HEK293 (cell line): ENCODE measurements at regions not wholly inside any gene's neighbourhood (a gene's known extent, or its start where the extent isn't known, plus 50 kb on each side); places are given as distances from the start of the nearest gene placed in this dataset.

Experiments used
- CTCF ChIA-PET: fragments of 350-600 bp; formaldehyde crosslinking; extraction: SDS; loops from one replicate; lab custom pipeline; 2021; ENCODE audit warnings: antibody characterized with exemption; lab: Yijun Ruan, JAX
- POLR2A ChIA-PET: fragments of 300-600 bp; formaldehyde crosslinking; extraction: SDS; loops from one replicate; lab custom pipeline; 2020; ENCODE audit warnings: antibody characterized with exemption, inconsistent platforms; lab: Yijun Ruan, JAX
- H3K27ac ChIP-seq: fragments of 200-500 bp; sonication (Bioruptor generic); 2 replicates; pipeline ENCODE4 v1.5.1; 2014; ENCODE audit warnings: low read depth, low read length, control low read depth, inconsistent platforms; ENCODE audit errors: extremely low read depth
- H3K36me3 ChIP-seq, 2 experiments: fragments of 200-500 bp in 1 of 2; sonication (Bioruptor generic) in 1 of 2; 1 replicate in 1 of 2; 2 replicates in 1 of 2; pipeline ENCODE4 v1.5.1; 2014 to 2017; ENCODE audit warnings: inconsistent platforms in 2 of 2, low read length in 2 of 2; ENCODE audit not compliant: control insufficient read depth in 2 of 2, insufficient read depth in 1 of 2
- H3K4me1 ChIP-seq: fragments of 200-500 bp; sonication (Bioruptor generic); 2 replicates; pipeline ENCODE4 v1.5.1; 2014; ENCODE audit warnings: mild to moderate bottlenecking, low read length, inconsistent platforms; ENCODE audit not compliant: control insufficient read depth, insufficient read depth
- H3K4me3 ChIP-seq: 2 replicates; pipeline ENCODE4 v1.5.1; 2011; ENCODE audit warnings: low read depth, mild to moderate bottlenecking, control low read depth, low read length, moderate library complexity
- H3K9me3 ChIP-seq: fragments of 200-500 bp; sonication (Bioruptor generic); 2 replicates; pipeline ENCODE4 v1.5.1; 2014; ENCODE audit warnings: low read depth, low read length, inconsistent platforms; ENCODE audit not compliant: control insufficient read depth, insufficient read depth
- GFI1B ChIP-seq: fragments of 450-650 bp; formaldehyde crosslinking; IDR thresholded peaks from 2 replicates; pipeline ENCODE4 v1.5.1; 2016; ENCODE audit warnings: missing biosample characterization, missing genetic modification characterization
- SP3 ChIP-seq: fragments of 450-650 bp; formaldehyde crosslinking; IDR thresholded peaks from 2 replicates; pipeline ENCODE4 v1.5.1; 2016; ENCODE audit warnings: missing biosample characterization, missing genetic modification characterization
- WT1 ChIP-seq: fragments of 450-650 bp; formaldehyde crosslinking; IDR thresholded peaks from 2 replicates; pipeline ENCODE4 v1.5.1; 2016; ENCODE audit warnings: missing biosample characterization, missing genetic modification characterization
- YY2 ChIP-seq: fragments of 450-650 bp; formaldehyde crosslinking; IDR thresholded peaks from 2 replicates; pipeline ENCODE4 v1.5.1; 2016; ENCODE audit warnings: missing biosample characterization, missing genetic modification characterization
- ZNF155 ChIP-seq: fragments of 450-650 bp; formaldehyde crosslinking; IDR thresholded peaks from 2 replicates; pipeline ENCODE4 v1.5.1; 2016; ENCODE audit warnings: missing biosample characterization, missing genetic modification characterization
- ZNF157 ChIP-seq: fragments of 450-650 bp; formaldehyde crosslinking; IDR thresholded peaks from 2 replicates; pipeline ENCODE4 v1.5.1; 2016; ENCODE audit warnings: missing biosample characterization, missing genetic modification characterization
- ZNF174 ChIP-seq: fragments of 450-650 bp; formaldehyde crosslinking; IDR thresholded peaks from 2 replicates; pipeline ENCODE4 v1.5.0; 2017; ENCODE audit warnings: missing biosample characterization, mild to moderate bottlenecking, missing genetic modification characterization
- ZNF175 ChIP-seq: fragments of 450-650 bp; formaldehyde crosslinking; IDR thresholded peaks from 2 replicates; pipeline ENCODE4 v1.5.1; 2016; ENCODE audit warnings: missing biosample characterization, missing genetic modification characterization
- ZNF24 ChIP-seq: fragments of 450-650 bp; formaldehyde crosslinking; IDR thresholded peaks from 2 replicates; pipeline ENCODE4 v1.5.1; 2016; ENCODE audit warnings: missing biosample characterization, missing genetic modification characterization
- ZNF510 ChIP-seq: fragments of 450-650 bp; formaldehyde crosslinking; IDR thresholded peaks from 2 replicates; pipeline ENCODE4 v1.5.1; 2018; ENCODE audit warnings: mild to moderate bottlenecking, missing genetic modification characterization, missing biosample characterization; ENCODE audit not compliant: insufficient replicate concordance
- ZNF626 ChIP-seq: fragments of 450-650 bp; sonication (Bioruptor Pico); formaldehyde crosslinking; IDR thresholded peaks from 2 replicates; pipeline ENCODE4 v1.5.1; 2018; ENCODE audit warnings: missing biosample characterization, missing genetic modification characterization, inconsistent platforms
- ZNF707 ChIP-seq: fragments of 450-650 bp; formaldehyde crosslinking; IDR thresholded peaks from 2 replicates; pipeline ENCODE4 v1.5.1; 2016; ENCODE audit warnings: missing biosample characterization, missing genetic modification characterization
- TF ChIP-seq, protein P1 (sequence below): fragments of 450-650 bp; formaldehyde crosslinking; IDR thresholded peaks from 2 replicates; pipeline ENCODE4 v1.5.1; 2016; ENCODE audit warnings: missing biosample characterization, missing genetic modification characterization
- TF ChIP-seq, protein P2 (sequence below): fragments of 450-650 bp; formaldehyde crosslinking; IDR thresholded peaks from 2 replicates; pipeline ENCODE4 v1.5.1; 2016; ENCODE audit warnings: missing biosample characterization, missing genetic modification characterization
- TF ChIP-seq, protein P3 (sequence below): fragments of 450-650 bp; formaldehyde crosslinking; IDR thresholded peaks from 2 replicates; pipeline ENCODE4 v1.5.1; 2016; ENCODE audit warnings: missing biosample characterization, missing genetic modification characterization
- TF ChIP-seq, protein P4 (sequence below): fragments of 450-650 bp; formaldehyde crosslinking; IDR thresholded peaks from 2 replicates; pipeline ENCODE4 v1.5.1; 2016; ENCODE audit warnings: missing biosample characterization, missing genetic modification characterization
- TF ChIP-seq, protein P5 (sequence below): fragments of 450-650 bp; formaldehyde crosslinking; optimal IDR thresholded peaks from 2 replicates; pipeline ENCODE3; 2016; ENCODE audit warnings: missing biosample characterization, mild to moderate bottlenecking, missing genetic modification characterization

DNA sequence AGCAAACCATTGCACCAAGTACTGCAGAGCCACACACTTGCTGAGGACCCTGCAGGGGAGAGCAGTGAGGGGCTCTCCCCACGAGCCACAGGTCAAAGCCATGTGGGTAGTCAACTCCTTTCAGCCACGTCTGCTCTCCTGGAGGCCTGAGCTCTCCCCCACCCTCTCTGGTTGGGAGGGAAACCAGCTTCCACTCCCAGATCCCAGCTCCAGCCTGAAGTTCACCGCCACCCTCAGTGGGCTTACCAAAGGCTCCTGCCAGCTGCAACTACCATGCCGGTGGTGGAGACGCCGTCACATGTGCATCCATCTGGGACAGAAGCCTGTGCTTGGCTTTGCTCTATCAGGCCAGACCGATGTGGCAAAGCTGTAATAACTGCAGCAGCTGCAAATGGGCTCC is 521.5 kb upstream of the RAB6C start (continued):
- TF ChIP-seq SP3 (tag by site-specific recombination) = no peak

DNA sequence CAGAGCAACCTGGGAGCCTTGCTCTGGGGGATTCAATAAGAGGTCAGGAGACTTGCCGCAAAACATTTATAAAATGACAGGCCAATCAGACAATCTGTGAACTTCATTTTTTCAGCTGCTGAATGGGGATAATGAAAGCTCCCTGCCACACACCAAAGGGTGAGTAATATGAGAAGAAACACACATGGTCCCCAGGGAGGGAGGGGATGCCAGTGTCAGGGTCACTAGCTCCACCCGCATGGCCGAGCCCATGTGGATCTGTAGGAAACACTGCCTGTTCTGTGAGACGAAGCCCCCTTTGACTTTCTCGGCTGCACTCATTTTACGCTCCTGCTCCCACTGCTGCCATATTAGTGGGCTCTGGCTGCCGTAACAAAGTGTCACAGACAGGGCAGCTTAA is 521.0 kb upstream of the RAB6C start:
- no peak for TF ChIP-seq ZNF626 (tag by site-specific recombination)
- TF ChIP-seq, protein P1, sequence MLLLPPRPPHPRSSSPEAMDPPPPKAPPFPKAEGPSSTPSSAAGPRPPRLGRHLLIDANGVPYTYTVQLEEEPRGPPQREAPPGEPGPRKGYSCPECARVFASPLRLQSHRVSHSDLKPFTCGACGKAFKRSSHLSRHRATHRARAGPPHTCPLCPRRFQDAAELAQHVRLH (tag by site-specific recombination) = no peak
- TF ChIP-seq YY2 (tag by site-specific recombination) = no peak
- no peak for TF ChIP-seq ZNF157 (tag by site-specific recombination)
- TF ChIP-seq ZNF174 (tag by site-specific recombination) = no peak
- TF ChIP-seq, protein P2, sequence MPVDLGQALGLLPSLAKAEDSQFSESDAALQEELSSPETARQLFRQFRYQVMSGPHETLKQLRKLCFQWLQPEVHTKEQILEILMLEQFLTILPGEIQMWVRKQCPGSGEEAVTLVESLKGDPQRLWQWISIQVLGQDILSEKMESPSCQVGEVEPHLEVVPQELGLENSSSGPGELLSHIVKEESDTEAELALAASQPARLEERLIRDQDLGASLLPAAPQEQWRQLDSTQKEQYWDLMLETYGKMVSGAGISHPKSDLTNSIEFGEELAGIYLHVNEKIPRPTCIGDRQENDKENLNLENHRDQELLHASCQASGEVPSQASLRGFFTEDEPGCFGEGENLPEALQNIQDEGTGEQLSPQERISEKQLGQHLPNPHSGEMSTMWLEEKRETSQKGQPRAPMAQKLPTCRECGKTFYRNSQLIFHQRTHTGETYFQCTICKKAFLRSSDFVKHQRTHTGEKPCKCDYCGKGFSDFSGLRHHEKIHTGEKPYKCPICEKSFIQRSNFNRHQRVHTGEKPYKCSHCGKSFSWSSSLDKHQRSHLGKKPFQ (tag by site-specific recombination) = no peak
- TF ChIP-seq, protein P3, sequence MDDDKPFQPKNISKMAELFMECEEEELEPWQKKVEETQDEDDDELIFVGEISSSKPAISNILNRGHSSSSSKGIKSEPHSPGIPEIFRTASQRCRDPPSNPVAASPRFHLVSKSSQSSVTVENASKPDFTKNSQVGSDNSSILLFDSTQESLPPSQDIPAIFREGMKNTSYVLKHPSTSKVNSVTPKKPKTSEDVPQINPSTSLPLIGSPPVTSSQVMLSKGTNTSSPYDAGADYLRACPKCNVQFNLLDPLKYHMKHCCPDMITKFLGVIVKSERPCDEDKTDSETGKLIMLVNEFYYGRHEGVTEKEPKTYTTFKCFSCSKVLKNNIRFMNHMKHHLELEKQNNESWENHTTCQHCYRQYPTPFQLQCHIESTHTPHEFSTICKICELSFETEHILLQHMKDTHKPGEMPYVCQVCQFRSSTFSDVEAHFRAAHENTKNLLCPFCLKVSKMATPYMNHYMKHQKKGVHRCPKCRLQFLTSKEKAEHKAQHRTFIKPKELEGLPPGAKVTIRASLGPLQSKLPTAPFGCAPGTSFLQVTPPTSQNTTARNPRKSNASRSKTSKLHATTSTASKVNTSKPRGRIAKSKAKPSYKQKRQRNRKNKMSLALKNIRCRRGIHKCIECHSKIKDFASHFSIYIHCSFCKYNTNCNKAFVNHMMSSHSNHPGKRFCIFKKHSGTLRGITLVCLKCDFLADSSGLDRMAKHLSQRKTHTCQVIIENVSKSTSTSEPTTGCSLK = no peak
- no peak for TF ChIP-seq GFI1B (tag by site-specific recombination)
- no peak for TF ChIP-seq ZNF175 (tag by site-specific recombination)
- no peak for TF ChIP-seq ZNF24 (tag by site-specific recombination)
- TF ChIP-seq, all 188 proteins: peak for 0
- Histone ChIP-seq H3K4me3 (no peak overlapping the region), H3K4me1 (no peaks in the 10 kb centered on the region), H3K36me3 (no peaks in the 10 kb centered on the region), H3K27ac (no peak overlapping the region), H3K9me3 (no peaks in the 10 kb centered on the region)
- ChIA-PET CTCF (interaction anchor here (0.7 kb wide), 1 partner anchor 1363 kb away, joined by 3 read pairs; no protein-coding TSS in a partner anchor), POLR2A (no interaction called here)

DNA sequence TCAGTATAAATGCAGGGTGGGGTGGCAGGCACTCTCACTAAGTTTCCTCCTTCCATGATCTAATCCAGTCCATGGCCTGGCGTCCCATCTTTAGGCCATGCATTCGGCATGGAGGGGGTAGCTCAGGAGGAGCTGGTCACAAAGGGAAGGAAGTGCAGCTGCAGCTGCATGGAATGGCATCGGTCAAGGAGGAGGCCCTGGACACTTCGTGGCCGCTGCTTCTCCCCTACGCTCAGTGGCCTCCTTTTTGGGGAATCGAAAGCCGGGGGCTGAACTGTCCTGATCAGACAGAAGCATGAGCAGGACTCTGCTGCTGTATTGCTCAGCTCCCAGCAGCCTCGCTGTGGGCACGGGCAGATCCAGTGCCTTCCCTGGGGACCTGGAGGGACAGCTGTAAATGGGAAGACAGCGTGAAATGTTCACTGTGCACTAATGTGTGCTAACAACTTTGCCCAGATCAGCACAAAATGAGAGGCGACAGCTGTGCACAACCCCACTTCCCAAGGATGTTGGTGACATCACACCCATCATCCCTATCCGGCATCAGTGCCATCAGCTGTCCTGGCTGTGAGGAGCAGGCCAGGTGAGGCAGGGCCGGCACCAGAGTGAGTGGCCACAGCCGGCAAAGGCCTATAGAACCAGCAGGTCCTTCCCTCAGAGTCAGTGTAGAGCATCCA is 520.1 kb upstream of the RAB6C start:
- TF ChIP-seq, protein P4, sequence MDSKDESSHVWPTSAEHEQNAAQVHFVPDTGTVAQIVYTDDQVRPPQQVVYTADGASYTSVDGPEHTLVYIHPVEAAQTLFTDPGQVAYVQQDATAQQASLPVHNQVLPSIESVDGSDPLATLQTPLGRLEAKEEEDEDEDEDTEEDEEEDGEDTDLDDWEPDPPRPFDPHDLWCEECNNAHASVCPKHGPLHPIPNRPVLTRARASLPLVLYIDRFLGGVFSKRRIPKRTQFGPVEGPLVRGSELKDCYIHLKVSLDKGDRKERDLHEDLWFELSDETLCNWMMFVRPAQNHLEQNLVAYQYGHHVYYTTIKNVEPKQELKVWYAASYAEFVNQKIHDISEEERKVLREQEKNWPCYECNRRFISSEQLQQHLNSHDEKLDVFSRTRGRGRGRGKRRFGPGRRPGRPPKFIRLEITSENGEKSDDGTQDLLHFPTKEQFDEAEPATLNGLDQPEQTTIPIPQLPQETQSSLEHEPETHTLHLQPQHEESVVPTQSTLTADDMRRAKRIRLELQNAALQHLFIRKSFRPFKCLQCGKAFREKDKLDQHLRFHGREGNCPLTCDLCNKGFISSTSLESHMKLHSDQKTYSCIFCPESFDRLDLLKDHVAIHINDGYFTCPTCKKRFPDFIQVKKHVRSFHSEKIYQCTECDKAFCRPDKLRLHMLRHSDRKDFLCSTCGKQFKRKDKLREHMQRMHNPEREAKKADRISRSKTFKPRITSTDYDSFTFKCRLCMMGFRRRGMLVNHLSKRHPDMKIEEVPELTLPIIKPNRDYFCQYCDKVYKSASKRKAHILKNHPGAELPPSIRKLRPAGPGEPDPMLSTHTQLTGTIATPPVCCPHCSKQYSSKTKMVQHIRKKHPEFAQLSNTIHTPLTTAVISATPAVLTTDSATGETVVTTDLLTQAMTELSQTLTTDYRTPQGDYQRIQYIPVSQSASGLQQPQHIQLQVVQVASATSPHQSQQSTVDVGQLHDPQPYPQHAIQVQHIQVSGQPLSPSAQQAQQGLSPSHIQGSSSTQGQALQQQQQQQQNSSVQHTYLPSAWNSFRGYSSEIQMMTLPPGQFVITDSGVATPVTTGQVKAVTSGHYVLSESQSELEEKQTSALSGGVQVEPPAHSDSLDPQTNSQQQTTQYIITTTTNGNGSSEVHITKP (tag by site-specific recombination) = no peak
- TF ChIP-seq ZNF707 (no peak), ZNF155 (tag by site-specific recombination) (no peak), WT1 (tag by site-specific recombination) (no peak), ZNF510 (no peak)
- TF ChIP-seq, protein P5, sequence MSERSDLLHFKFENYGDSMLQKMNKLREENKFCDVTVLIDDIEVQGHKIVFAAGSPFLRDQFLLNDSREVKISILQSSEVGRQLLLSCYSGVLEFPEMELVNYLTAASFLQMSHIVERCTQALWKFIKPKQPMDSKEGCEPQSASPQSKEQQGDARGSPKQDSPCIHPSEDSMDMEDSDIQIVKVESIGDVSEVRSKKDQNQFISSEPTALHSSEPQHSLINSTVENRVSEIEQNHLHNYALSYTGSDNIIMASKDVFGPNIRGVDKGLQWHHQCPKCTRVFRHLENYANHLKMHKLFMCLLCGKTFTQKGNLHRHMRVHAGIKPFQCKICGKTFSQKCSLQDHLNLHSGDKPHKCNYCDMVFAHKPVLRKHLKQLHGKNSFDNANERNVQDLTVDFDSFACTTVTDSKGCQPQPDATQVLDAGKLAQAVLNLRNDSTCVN = no peak
- TF ChIP-seq, all 188 proteins: peak for 0
- ChIA-PET POLR2A (no interaction called here), CTCF (no interaction called here)
- Histone ChIP-seq H3K27ac (no peak overlapping the region), H3K9me3 (no peaks in the 10 kb centered on the region), H3K4me3 (no peak overlapping the region), H3K4me1 (no peaks in the 10 kb centered on the region), H3K36me3 (no peaks in the 10 kb centered on the region)
